ENCODE measurements at regions not wholly inside any gene's neighbourhood (a gene's known extent, or its start where the extent isn't known, plus 50 kb on each side); places are given as distances from the start of the nearest gene placed in this dataset.

GRCh38 chr4:179601671-179602070 is 2159.4 kb upstream of the AGA start:
- no peaks in the 10 kb centered on the region for H3K36me3 Mint-ChIP-seq (ENCODE audit: low read depth)
- no peak for DNase-seq
- H3K27ac Mint-ChIP-seq = no peak overlapping the region
- H3K27me3 Mint-ChIP-seq = no peaks in the 10 kb centered on the region
- H3K4me3 Mint-ChIP-seq = no peak overlapping the region
- no peaks in the 10 kb centered on the region for H3K4me1 Mint-ChIP-seq (ENCODE audit: low read depth)
- peaks cover 6% of the 10 kb centered on the region for H3K9me3 Mint-ChIP-seq

- Mint-ChIP-seq H3K27ac (no peak overlapping the region), H3K4me3 (no peak overlapping the region), H3K27me3 (no peaks in the 10 kb centered on the region), H3K4me1 (ENCODE audit: low read depth) (no peaks in the 10 kb centered on the region), H3K36me3 (ENCODE audit: low read depth) (no peaks in the 10 kb centered on the region), H3K9me3 (peaks cover 9% of the 10 kb centered on the region)
- no peak for DNase-seq
Measured at GRCh38 chr4:179605196-179605595, 2163.0 kb upstream of the AGA start.

GRCh38 chr4:179607003-179607402 is 2164.8 kb upstream of the AGA start:
- Mint-ChIP-seq H3K9me3 (peaks cover 9% of the 10 kb centered on the region), H3K4me1 (ENCODE audit: low read depth) (no peaks in the 10 kb centered on the region), H3K27ac (no peak overlapping the region), H3K36me3 (ENCODE audit: low read depth) (no peaks in the 10 kb centered on the region), H3K27me3 (no peaks in the 10 kb centered on the region), H3K4me3 (no peak overlapping the region)
- DNase-seq = no peak

- Mint-ChIP-seq H3K27me3 (no peaks in the 10 kb centered on the region), H3K9me3 (peaks cover 4% of the 10 kb centered on the region), H3K4me1 (ENCODE audit: low read depth) (no peaks in the 10 kb centered on the region), H3K4me3 (no peak overlapping the region), H3K36me3 (ENCODE audit: low read depth) (no peaks in the 10 kb centered on the region), H3K27ac (no peak overlapping the region)
- DNase-seq = no peak
Measured at GRCh38 chr4:179615704-179616103, 2173.5 kb upstream of the AGA start.

- no peaks in the 10 kb centered on the region for H3K4me1 Mint-ChIP-seq (ENCODE audit: low read depth)
- no peak overlapping the region for H3K4me3 Mint-ChIP-seq
- no peak overlapping the region for H3K27ac Mint-ChIP-seq
- peaks cover 2% of the 10 kb centered on the region for H3K9me3 Mint-ChIP-seq
- H3K27me3 Mint-ChIP-seq = no peaks in the 10 kb centered on the region
- DNase-seq = no peak
- H3K36me3 Mint-ChIP-seq (ENCODE audit: low read depth) = no peaks in the 10 kb centered on the region
Measured at GRCh38 chr4:179618966-179619365, 2176.7 kb upstream of the AGA start.

GRCh38 chr4:179624768-179625181 is 2182.5 kb upstream of the AGA start:
- Mint-ChIP-seq H3K36me3 (ENCODE audit: low read depth) (no peaks in the 10 kb centered on the region), H3K27me3 (no peaks in the 10 kb centered on the region), H3K27ac (no peak overlapping the region), H3K9me3 (peaks cover 2% of the 10 kb centered on the region), H3K4me1 (ENCODE audit: low read depth) (no peaks in the 10 kb centered on the region), H3K4me3 (no peak overlapping the region)
- no peak for DNase-seq

GRCh38 chr4:179625406-179625805 is 2183.2 kb upstream of the AGA start:
- Mint-ChIP-seq H3K36me3 (ENCODE audit: low read depth) (no peaks in the 10 kb centered on the region), H3K27ac (no peak overlapping the region), H3K27me3 (no peaks in the 10 kb centered on the region), H3K4me1 (ENCODE audit: low read depth) (no peaks in the 10 kb centered on the region), H3K4me3 (no peak overlapping the region), H3K9me3 (peaks cover 2% of the 10 kb centered on the region)
- DNase-seq = no peak

- H3K4me1 Mint-ChIP-seq (ENCODE audit: low read depth) = no peaks in the 10 kb centered on the region
- no peak overlapping the region for H3K27ac Mint-ChIP-seq
- H3K27me3 Mint-ChIP-seq = no peaks in the 10 kb centered on the region
- no peak overlapping the region for H3K4me3 Mint-ChIP-seq
- H3K36me3 Mint-ChIP-seq (ENCODE audit: low read depth) = no peaks in the 10 kb centered on the region
- H3K9me3 Mint-ChIP-seq = peaks cover 2% of the 10 kb centered on the region
- no peak for DNase-seq
Measured at GRCh38 chr4:179626687-179627086, 2184.4 kb upstream of the AGA start.

GRCh38 chr4:179631321-179631720 is 2189.1 kb upstream of the AGA start:
- no peaks in the 10 kb centered on the region for H3K9me3 Mint-ChIP-seq
- no peak overlapping the region for H3K4me3 Mint-ChIP-seq
- no peaks in the 10 kb centered on the region for H3K4me1 Mint-ChIP-seq (ENCODE audit: low read depth)
- H3K36me3 Mint-ChIP-seq (ENCODE audit: low read depth) = no peaks in the 10 kb centered on the region
- no peak for DNase-seq
- no peak overlapping the region for H3K27ac Mint-ChIP-seq
- H3K27me3 Mint-ChIP-seq = no peaks in the 10 kb centered on the region

- Mint-ChIP-seq H3K4me3 (no peak overlapping the region), H3K27ac (no peak overlapping the region), H3K36me3 (ENCODE audit: low read depth) (no peaks in the 10 kb centered on the region), H3K27me3 (no peaks in the 10 kb centered on the region), H3K9me3 (no peaks in the 10 kb centered on the region), H3K4me1 (ENCODE audit: low read depth) (no peaks in the 10 kb centered on the region)
- no peak for DNase-seq
Measured at GRCh38 chr4:179634862-179635261, 2192.6 kb upstream of the AGA start.

- DNase-seq = no peak
- Mint-ChIP-seq H3K4me1 (ENCODE audit: low read depth) (no peaks in the 10 kb centered on the region), H3K36me3 (ENCODE audit: low read depth) (no peaks in the 10 kb centered on the region), H3K27ac (no peak overlapping the region), H3K9me3 (peaks cover 35% of the 10 kb centered on the region), H3K4me3 (no peak overlapping the region), H3K27me3 (no peaks in the 10 kb centered on the region)
Measured at GRCh38 chr4:179662522-179662921, 2220.3 kb upstream of the AGA start.

GRCh38 chr4:179663641-179664429 is 2221.6 kb upstream of the AGA start:
- no peaks in the 10 kb centered on the region for H3K27me3 Mint-ChIP-seq
- H3K27ac Mint-ChIP-seq = no peak overlapping the region
- H3K36me3 Mint-ChIP-seq (ENCODE audit: low read depth) = no peaks in the 10 kb centered on the region
- no peak overlapping the region for H3K4me3 Mint-ChIP-seq
- DNase-seq = no peak
- no peaks in the 10 kb centered on the region for H3K4me1 Mint-ChIP-seq (ENCODE audit: low read depth)
- peaks cover 31% of the 10 kb centered on the region for H3K9me3 Mint-ChIP-seq

- no peaks in the 10 kb centered on the region for H3K27me3 Mint-ChIP-seq
- no peaks in the 10 kb centered on the region for H3K4me1 Mint-ChIP-seq (ENCODE audit: low read depth)
- no peaks in the 10 kb centered on the region for H3K36me3 Mint-ChIP-seq (ENCODE audit: low read depth)
- H3K27ac Mint-ChIP-seq = no peak overlapping the region
- peaks cover 30% of the 10 kb centered on the region for H3K9me3 Mint-ChIP-seq
- DNase-seq = no peak
- H3K4me3 Mint-ChIP-seq = no peak overlapping the region
Measured at GRCh38 chr4:179664430-179665027, 2222.3 kb upstream of the AGA start.

GRCh38 chr4:179666226-179666625 is 2224.0 kb upstream of the AGA start:
- Mint-ChIP-seq H3K4me3 (no peak overlapping the region), H3K9me3 (peaks cover 27% of the 10 kb centered on the region)
- DNase-seq = no peak

GRCh38 chr4:179671609-179672008 is 2229.4 kb upstream of the AGA start:
- no peaks in the 10 kb centered on the region for H3K4me1 Mint-ChIP-seq (ENCODE audit: low read depth)
- peaks cover 20% of the 10 kb centered on the region for H3K9me3 Mint-ChIP-seq
- H3K4me3 Mint-ChIP-seq = no peak overlapping the region
- no peaks in the 10 kb centered on the region for H3K27me3 Mint-ChIP-seq
- H3K27ac Mint-ChIP-seq = no peak overlapping the region
- no peaks in the 10 kb centered on the region for H3K36me3 Mint-ChIP-seq (ENCODE audit: low read depth)
- no peak for DNase-seq

More at GRCh38 chr4:179666226-179666625, 2224.0 kb upstream of the AGA start:
- H3K27me3 Mint-ChIP-seq = no peaks in the 10 kb centered on the region
- H3K4me1 Mint-ChIP-seq (ENCODE audit: low read depth) = no peaks in the 10 kb centered on the region
- H3K36me3 Mint-ChIP-seq (ENCODE audit: low read depth) = no peaks in the 10 kb centered on the region
- H3K27ac Mint-ChIP-seq = no peak overlapping the region
